ENCODE measurements at regions not wholly inside any gene's neighbourhood (a gene's known extent, or its start where the extent isn't known, plus 50 kb on each side); places are given as distances from the start of the nearest gene placed in this dataset.

GRCh38 chr7:93719546-93719945 is 145.0 kb upstream of the CALCR start:
- H3K27me3 ChIP-seq (ENCODE audit: control insufficient read depth, insufficient read depth, low read length): no peaks in the 10 kb centered on the region
- H3K9me3 ChIP-seq (ENCODE audit: control insufficient read depth, insufficient read depth, low read depth, low read length): no peaks in the 10 kb centered on the region
- in situ Hi-C loops (cut with HindIII; ENCODE audit: low pct_unique_long_range_greater_than_20kb, low sequenced_read_pairs): no loop called here
- intact Hi-C loops (cut with micrococcal nuclease; ENCODE audit: unreplicated experiment): no loop called here
- no peak for TF ChIP-seq SIN3A (IDR thresholded peaks at IDR 0.05; ENCODE audit: borderline replicate concordance, insufficient read depth, low read depth, low read length)
- TF ChIP-seq POLR2AphosphoS5 (IDR thresholded peaks at IDR 0.05; ENCODE audit: low read depth, low read length): no peak
- no peak for TF ChIP-seq CTCF (IDR thresholded peaks at IDR 0.05)
- no peak for TF ChIP-seq TCF7L2 (IDR thresholded peaks at IDR 0.05; ENCODE audit: low read depth, low read length)
- no peak for TF ChIP-seq REST (IDR thresholded peaks at IDR 0.05; ENCODE audit: insufficient read depth in 1 of 2, low read depth in 2 of 2, low read length in 1 of 2)
- POLR2A ChIA-PET: no interaction called here
- H3K36me3 ChIP-seq (ENCODE audit: control insufficient read depth, insufficient read depth, low read length): no peaks in the 10 kb centered on the region
- DNase-seq (ENCODE audit: low read depth, low spot score) (no peak), ATAC-seq (no peak)
- H3K27ac ChIP-seq (ENCODE audit: low read length): no peak overlapping the region
- no peak overlapping the region for H3K4me3 ChIP-seq (ENCODE audit: low read depth in 2 of 2, low read length in 2 of 2)
- CTCF ChIA-PET: no interaction called here
- no TSS peak for BruUV-seq (replicated peaks)
- no peaks in the 10 kb centered on the region for H3K4me1 ChIP-seq (ENCODE audit: control insufficient read depth, insufficient read depth, low read length)

DNA sequence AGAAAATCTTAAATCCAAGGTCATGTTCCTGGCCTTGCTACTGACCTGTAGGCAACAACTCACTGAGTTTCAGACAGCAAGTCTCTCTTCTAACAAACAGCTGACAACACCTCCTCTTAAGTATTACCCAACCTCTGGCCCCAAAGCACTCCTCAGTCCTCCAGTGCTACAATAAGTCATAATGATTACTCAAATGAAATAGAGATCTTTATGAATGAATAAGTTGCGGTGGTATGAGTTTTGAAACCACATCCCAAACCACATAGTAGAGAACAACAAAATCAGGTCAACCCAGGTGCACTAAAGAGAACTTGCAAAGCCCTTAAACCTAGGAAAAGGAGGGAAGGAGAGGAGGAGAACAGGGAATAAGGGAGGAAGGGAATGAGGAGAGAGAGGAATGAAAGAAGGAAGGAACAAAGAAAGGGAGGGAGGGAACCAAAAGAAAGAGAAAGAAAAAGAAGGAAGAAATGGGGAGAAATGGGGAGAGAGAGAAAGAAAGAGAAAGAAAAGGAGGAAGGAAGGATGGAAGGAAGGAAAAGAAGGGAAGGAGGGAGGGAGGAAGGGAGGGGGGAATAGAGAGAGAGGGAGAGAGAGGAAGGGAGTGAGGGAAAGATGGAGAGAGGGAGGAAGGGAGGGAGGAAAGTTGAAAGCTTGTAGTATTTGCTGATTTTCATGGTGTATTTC is 142.8 kb upstream of the CALCR start:
- BruUV-seq (replicated peaks): no TSS peak
- ATAC-seq (no peak), DNase-seq (ENCODE audit: low read depth, low spot score) (no peak)
- Histone ChIP-seq H3K9me3 (ENCODE audit: control insufficient read depth, insufficient read depth, low read depth, low read length) (no peaks in the 10 kb centered on the region), H3K4me1 (ENCODE audit: control insufficient read depth, insufficient read depth, low read length) (no peaks in the 10 kb centered on the region), H3K27me3 (ENCODE audit: control insufficient read depth, insufficient read depth, low read length) (0 out of 2 replicates have a peak, but pooled peaks cover 2% of the 10 kb centered on the region), H3K36me3 (ENCODE audit: control insufficient read depth, insufficient read depth, low read length) (no peaks in the 10 kb centered on the region), H3K27ac (ENCODE audit: low read length) (no peak overlapping the region), H3K4me3 (ENCODE audit: low read depth in 2 of 2, low read length in 2 of 2) (no peak overlapping the region)
- TF ChIP-seq POLR2AphosphoS5 (IDR thresholded peaks at IDR 0.05; ENCODE audit: low read depth, low read length): no peak
- POLR2A ChIA-PET: no interaction called here
- in situ Hi-C loops (cut with HindIII; ENCODE audit: low pct_unique_long_range_greater_than_20kb, low sequenced_read_pairs) (no loop called here), intact Hi-C loops (cut with micrococcal nuclease; ENCODE audit: unreplicated experiment) (no loop called here)
- CTCF ChIA-PET: no interaction called here

DNA sequence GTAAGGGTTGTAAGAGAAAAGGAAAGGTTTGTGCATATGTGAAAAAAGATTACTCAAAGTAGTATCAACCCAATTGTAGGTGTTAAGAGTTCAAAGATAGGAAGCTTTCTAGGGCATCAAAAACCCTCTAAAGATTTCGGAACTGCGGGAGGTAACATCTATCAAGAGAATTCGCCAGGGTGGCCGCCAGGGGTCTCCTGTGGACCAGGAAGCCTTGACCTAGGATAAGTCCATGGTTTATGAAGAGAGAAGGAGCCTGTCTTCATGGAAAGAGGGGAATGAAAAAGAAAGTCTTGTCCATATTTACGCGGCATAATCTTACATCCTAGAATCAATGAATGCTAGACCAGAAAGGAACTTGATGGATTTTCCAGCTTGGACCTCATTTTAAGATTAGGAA is 140.7 kb upstream of the CALCR start:
- intact Hi-C loops (cut with micrococcal nuclease; ENCODE audit: unreplicated experiment): loop anchor here (2.0 kb wide), 1 partner anchor 372 kb away; no protein-coding TSS in a partner anchor
- peak; percentile 12 for DNase-seq (ENCODE audit: low read depth, low spot score)
- ChIA-PET CTCF (no interaction called here), POLR2A (no interaction called here)
- Histone ChIP-seq H3K4me3 (ENCODE audit: low read depth in 2 of 2, low read length in 2 of 2) (no peak overlapping the region), H3K27ac (ENCODE audit: low read length) (no peak overlapping the region), H3K4me1 (ENCODE audit: control insufficient read depth, insufficient read depth, low read length) (no peaks in the 10 kb centered on the region), H3K36me3 (ENCODE audit: control insufficient read depth, insufficient read depth, low read length) (no peaks in the 10 kb centered on the region), H3K27me3 (ENCODE audit: control insufficient read depth, insufficient read depth, low read length) (0 out of 2 replicates have a peak, but pooled peaks cover 2% of the 10 kb centered on the region), H3K9me3 (ENCODE audit: control insufficient read depth, insufficient read depth, low read depth, low read length) (no peaks in the 10 kb centered on the region)
- TF ChIP-seq CTCF (IDR thresholded peaks at IDR 0.05) (peak; percentile 82), REST (IDR thresholded peaks at IDR 0.05; ENCODE audit: insufficient read depth in 1 of 2, low read depth in 2 of 2, low read length in 1 of 2) (no peak)
- in situ Hi-C loops (cut with HindIII; ENCODE audit: low pct_unique_long_range_greater_than_20kb, low sequenced_read_pairs): no loop called here
- ATAC-seq: peak; percentile 83
- BruUV-seq (replicated peaks): no TSS peak
